ENCODE measurements at regions not wholly inside any gene's neighbourhood (a gene's known extent, or its start where the extent isn't known, plus 50 kb on each side); places are given as distances from the start of the nearest gene placed in this dataset.

- DNase-seq (ENCODE audit: extremely low spot score) = no peak
- ChIA-PET CTCF (no interaction called here), POLR2A (no interaction called here)
- no peak for TF ChIP-seq CTBP1 (IDR thresholded peaks at IDR 0.05; ENCODE audit: borderline replicate concordance)
- TF ChIP-seq NFRKB (IDR thresholded peaks at IDR 0.05) = no peak
- no peak for TF ChIP-seq ZNF384 (IDR thresholded peaks at IDR 0.05)
- TF ChIP-seq HDGF (IDR thresholded peaks at IDR 0.05; ENCODE audit: borderline replicate concordance) = no peak
- TF ChIP-seq SP1 (IDR thresholded peaks at IDR 0.05) = no peak
- TF ChIP-seq FOXK2 (IDR thresholded peaks at IDR 0.05) = no peak
- TF ChIP-seq ARNT (IDR thresholded peaks at IDR 0.05) = no peak
- no peak for TF ChIP-seq SUZ12 (IDR thresholded peaks at IDR 0.05)
- TF ChIP-seq FOXA1 (IDR thresholded peaks at IDR 0.05) = no peak
- no peak for TF ChIP-seq PKNOX1 (IDR thresholded peaks at IDR 0.05)
These were observed 250.3 kb upstream of the SEMA6A start for GRCh38 chr5:116824751-116825438.

- TF ChIP-seq NFRKB (IDR thresholded peaks at IDR 0.05) (no peak), ZNF384 (IDR thresholded peaks at IDR 0.05) (no peak), BHLHE40 (IDR thresholded peaks at IDR 0.05; ENCODE audit: borderline replicate concordance) (no peak), FOXM1 (IDR thresholded peaks at IDR 0.05; ENCODE audit: borderline replicate concordance) (no peak), SUZ12 (IDR thresholded peaks at IDR 0.05) (no peak), FOXA1 (IDR thresholded peaks at IDR 0.05) (no peak), TARDBP (IDR thresholded peaks at IDR 0.05) (no peak), PKNOX1 (IDR thresholded peaks at IDR 0.05) (no peak)
- DNase-seq (ENCODE audit: extremely low spot score) = no peak
- ChIA-PET CTCF (no interaction called here), POLR2A (no interaction called here)
These were observed 240.2 kb upstream of the SEMA6A start for GRCh38 chr5:116814626-116815385.

GRCh38 chr5:116813906-116814305 is 239.3 kb upstream of the SEMA6A start:
- CTCF ChIA-PET = no interaction called here
- TF ChIP-seq HDGF (IDR thresholded peaks at IDR 0.05; ENCODE audit: borderline replicate concordance) = no peak
- TF ChIP-seq ZNF384 (IDR thresholded peaks at IDR 0.05) = no peak
- TF ChIP-seq BHLHE40 (IDR thresholded peaks at IDR 0.05; ENCODE audit: borderline replicate concordance) = no peak
- TF ChIP-seq NFRKB (IDR thresholded peaks at IDR 0.05) = no peak
- no peak for TF ChIP-seq L3MBTL2 (conservative IDR thresholded peaks at IDR 0.05)
- no peak for TF ChIP-seq SUZ12 (IDR thresholded peaks at IDR 0.05)
- TF ChIP-seq TARDBP (IDR thresholded peaks at IDR 0.05) = no peak
- no peak for TF ChIP-seq FOXM1 (IDR thresholded peaks at IDR 0.05; ENCODE audit: borderline replicate concordance)
- POLR2A ChIA-PET = no interaction called here

GRCh38 chr5:116813356-116813755 is 238.7 kb upstream of the SEMA6A start:
- TF ChIP-seq PKNOX1 (IDR thresholded peaks at IDR 0.05) = no peak
- TF ChIP-seq SUZ12 (IDR thresholded peaks at IDR 0.05) = no peak
- TF ChIP-seq TARDBP (IDR thresholded peaks at IDR 0.05) = no peak
- TF ChIP-seq ARNT (IDR thresholded peaks at IDR 0.05) = no peak
- TF ChIP-seq HDGF (IDR thresholded peaks at IDR 0.05; ENCODE audit: borderline replicate concordance) = no peak
- no peak for TF ChIP-seq FOXK2 (IDR thresholded peaks at IDR 0.05)
- TF ChIP-seq FOXA1 (IDR thresholded peaks at IDR 0.05) = no peak
- TF ChIP-seq SP1 (IDR thresholded peaks at IDR 0.05) = no peak
- TF ChIP-seq CTBP1 (IDR thresholded peaks at IDR 0.05; ENCODE audit: borderline replicate concordance) = no peak
- no peak for TF ChIP-seq FOXM1 (IDR thresholded peaks at IDR 0.05; ENCODE audit: borderline replicate concordance)
- TF ChIP-seq ELF4 (IDR thresholded peaks at IDR 0.05) = no peak
- no peak for TF ChIP-seq LEF1 (IDR thresholded peaks at IDR 0.05; ENCODE audit: borderline replicate concordance)
- no peak for TF ChIP-seq NFRKB (IDR thresholded peaks at IDR 0.05)
- TF ChIP-seq ZNF384 (IDR thresholded peaks at IDR 0.05) = no peak
- POLR2A ChIA-PET = no interaction called here
- DNase-seq (ENCODE audit: extremely low spot score) = no peak
- CTCF ChIA-PET = no interaction called here

More at GRCh38 chr5:116813906-116814305, 239.3 kb upstream of the SEMA6A start:
- DNase-seq (ENCODE audit: extremely low spot score) = no peak

GRCh38 chr5:116810951-116811350 is 236.3 kb upstream of the SEMA6A start:
- ChIA-PET CTCF (no interaction called here), POLR2A (no interaction called here)

GRCh38 chr5:116806836-116807235 is 232.2 kb upstream of the SEMA6A start:
- TF ChIP-seq SP1 (IDR thresholded peaks at IDR 0.05) (no peak), FOXA1 (IDR thresholded peaks at IDR 0.05) (no peak), NFRKB (IDR thresholded peaks at IDR 0.05) (no peak), LEF1 (IDR thresholded peaks at IDR 0.05; ENCODE audit: borderline replicate concordance) (no peak), ZNF384 (IDR thresholded peaks at IDR 0.05) (no peak), SUZ12 (IDR thresholded peaks at IDR 0.05) (no peak), CTBP1 (IDR thresholded peaks at IDR 0.05; ENCODE audit: borderline replicate concordance) (no peak), FOXK2 (IDR thresholded peaks at IDR 0.05) (no peak), L3MBTL2 (conservative IDR thresholded peaks at IDR 0.05) (no peak), HDGF (IDR thresholded peaks at IDR 0.05; ENCODE audit: borderline replicate concordance) (no peak), TARDBP (IDR thresholded peaks at IDR 0.05) (no peak), BHLHE40 (IDR thresholded peaks at IDR 0.05; ENCODE audit: borderline replicate concordance) (no peak), PKNOX1 (IDR thresholded peaks at IDR 0.05) (no peak), ELF4 (IDR thresholded peaks at IDR 0.05) (no peak)
- ChIA-PET POLR2A (no interaction called here), CTCF (interaction anchor here (0.7 kb wide), 1 partner anchor 55 kb away, joined by 4 read pairs; no protein-coding TSS in a partner anchor)
- DNase-seq (ENCODE audit: extremely low spot score) = no peak

More at GRCh38 chr5:116810951-116811350, 236.3 kb upstream of the SEMA6A start:
- TF ChIP-seq FOXA1 (IDR thresholded peaks at IDR 0.05) = no peak
- TF ChIP-seq FOXM1 (IDR thresholded peaks at IDR 0.05; ENCODE audit: borderline replicate concordance) = no peak
- no peak for DNase-seq (ENCODE audit: extremely low spot score)

Measured in HEK293T (cell line).